Epithelial cell of esophagus (primary cell): ENCODE measurements at regions not wholly inside any gene's neighbourhood (a gene's known extent, or its start where the extent isn't known, plus 50 kb on each side); places are given as distances from the start of the nearest gene placed in this dataset.

Experiments
- DNase-seq: peaks from one replicate; pipeline ENCODE4 v3.0.0; 2010; ENCODE audit warnings: low read depth
- H3K4me3 ChIP-seq: 2 replicates; pipeline ENCODE4 v1.5.1; 2011; ENCODE audit warnings: mild to moderate bottlenecking, low read length, control low read depth
- CTCF ChIP-seq: IDR thresholded peaks from 2 replicates; pipeline ENCODE4 v1.5.1; 2011; ENCODE audit warnings: low read depth, mild to moderate bottlenecking, low read length, control low read depth, inconsistent platforms; ENCODE audit not compliant: insufficient read depth; ENCODE audit errors: missing control alignments

GRCh38 chr6:19270616-19271015 is 566.6 kb upstream of the ID4 start:
- no peak for DNase-seq
- H3K4me3 ChIP-seq = no peak overlapping the region
- no peak for TF ChIP-seq CTCF

GRCh38 chr6:19279273-19279684 is 557.9 kb upstream of the ID4 start:
- peak; percentile 34 for DNase-seq
- H3K4me3 ChIP-seq = no peak overlapping the region
- no peak for TF ChIP-seq CTCF

GRCh38 chr6:19287928-19288327 is 549.2 kb upstream of the ID4 start:
- DNase-seq = no peak
- TF ChIP-seq CTCF = no peak
- H3K4me3 ChIP-seq = no peak overlapping the region

- peak; percentile 58 for DNase-seq
- no peak overlapping the region for H3K4me3 ChIP-seq
- no peak for TF ChIP-seq CTCF
These were observed 547.7 kb upstream of the ID4 start for GRCh38 chr6:19289457-19289856.

- TF ChIP-seq CTCF = no peak
- peak; percentile 87 for DNase-seq
- H3K4me3 ChIP-seq = no peak overlapping the region
These were observed 539.3 kb upstream of the ID4 start for GRCh38 chr6:19297880-19298279.

GRCh38 chr6:19298421-19298820 is 538.7 kb upstream of the ID4 start:
- H3K4me3 ChIP-seq = no peak overlapping the region
- no peak for DNase-seq
- no peak for TF ChIP-seq CTCF

GRCh38 chr6:19299129-19299528 is 538.0 kb upstream of the ID4 start:
- DNase-seq = no peak
- no peak overlapping the region for H3K4me3 ChIP-seq
- no peak for TF ChIP-seq CTCF
